HepG2 (cell line): ENCODE measurements at regions not wholly inside any gene's neighbourhood (a gene's known extent, or its start where the extent isn't known, plus 50 kb on each side); places are given as distances from the start of the nearest gene placed in this dataset.

ENCODE experiments used
- ATAC-seq: fragments of 200-7000 bp; cut with Tn5 transposase; 3 replicates; pipeline ENCODE4 v1.9.1; 2020; ENCODE audit warnings: mild to moderate bottlenecking, moderate library complexity
- BruUV-seq: library from RNA; stranded (reverse); fragments of 400-500 nt; replicated peaks from 2 replicates; lab custom pipeline; 2021; lab: Mats Ljungman, UMichigan
- CTCF ChIA-PET: fragments of 300-600 bp; formaldehyde crosslinking; extraction: SDS; loops from one replicate; lab custom pipeline; 2021; ENCODE audit warnings: low total read pairs, inconsistent platforms, low intra/inter-chr PET ratio; lab: Yijun Ruan, JAX
- POLR2A ChIA-PET: fragments of 350-600 bp; sonication (Branson Sonifier 250); formaldehyde crosslinking; loops from one replicate; lab custom pipeline; 2020; ENCODE audit warnings: antibody characterized with exemption, inconsistent platforms; lab: Yijun Ruan, JAX
- DNase-seq: peaks from one replicate; pipeline ENCODE4 v3.0.0-alpha.2; 2015; ENCODE audit warnings: low spot score
- FAIRE-seq: peaks from 3 replicates; lab custom pipeline; 2011; peaks lifted over from hg19 to GRCh38; lab: Jason Lieb, UNC
- H2AFZ ChIP-seq: one replicate; pipeline ENCODE4 v1.6.1; 2011; ENCODE audit warnings: low read length, inconsistent platforms
- H3K27ac ChIP-seq: fragments of 300-600 bp; 3 replicates; pipeline ENCODE4 v1.8.0; 2011; ENCODE audit warnings: mixed run types, mild to moderate bottlenecking, mixed read lengths, low read length, inconsistent platforms; ENCODE audit not compliant: insufficient read depth; ENCODE audit errors: extremely low read length
- H3K27me3 ChIP-seq, 2 experiments: fragments of 200-600 bp in 1 of 2; 2 replicates in 1 of 2; 3 replicates in 1 of 2; pipeline versions ENCODE4 v1.6.0 to v1.8.0; 2011; ENCODE audit warnings: low read length in 2 of 2, mild to moderate bottlenecking in 2 of 2, moderate library complexity in 2 of 2, inconsistent platforms in 1 of 2; ENCODE audit not compliant: insufficient read depth in 2 of 2, control insufficient read depth in 1 of 2
- H3K36me3 ChIP-seq, 2 experiments: fragments of 200-600 bp in 1 of 2; replicated peaks in 1 of 2; 2 replicates in 1 of 2; 3 replicates in 1 of 2; pipeline versions ENCODE4 v1.5.1 to v1.8.0; 2011; ENCODE audit warnings: low read length in 2 of 2, inconsistent platforms in 1 of 2; ENCODE audit not compliant: insufficient read depth in 2 of 2, control insufficient read depth in 1 of 2
- H3K4me1 ChIP-seq: 2 replicates; pipeline ENCODE4 v1.5.1; 2012; ENCODE audit warnings: low read length, inconsistent platforms; ENCODE audit not compliant: insufficient read depth
- H3K4me2 ChIP-seq: 2 replicates; pipeline ENCODE4 v1.6.0; 2011; ENCODE audit warnings: low read depth, low read length, inconsistent platforms
- H3K4me3 ChIP-seq, 3 experiments: fragments of 200-600 bp in 1 of 3; sonication (generic), shearing (Covaris generic) in 1 of 3; replicated peaks in 1 of 3; 2 replicates each; pipeline ENCODE4 v1.5.1; 2011 to 2016; ENCODE audit warnings: low read length in 3 of 3, inconsistent platforms in 2 of 3, low read depth in 2 of 3, mild to moderate bottlenecking in 2 of 3, control low read depth in 1 of 3, mixed read lengths in 1 of 3; ENCODE audit not compliant: insufficient read depth in 1 of 3
- H3K79me2 ChIP-seq: one replicate; pipeline ENCODE4 v1.6.1; 2011; ENCODE audit warnings: low read length, inconsistent platforms; ENCODE audit not compliant: insufficient read depth
- H3K9ac ChIP-seq: 2 replicates; pipeline ENCODE4 v1.6.0; 2011; ENCODE audit warnings: mild to moderate bottlenecking, low read depth, low read length, inconsistent platforms; ENCODE audit not compliant: insufficient read depth
- H3K9me3 ChIP-seq: 2 replicates; pipeline ENCODE4 v1.5.1; 2012; ENCODE audit warnings: mild to moderate bottlenecking, low read length
- H4K20me1 ChIP-seq: 2 replicates; pipeline ENCODE4 v1.6.0; 2011; ENCODE audit warnings: inconsistent platforms, mild to moderate bottlenecking, low read length, moderate library complexity; ENCODE audit not compliant: insufficient read depth
- ASH2L ChIP-seq: fragments of 300-600, 200-600 bp; sonication (generic); IDR thresholded peaks from 2 replicates; pipeline ENCODE4 v1.7.0; 2017; ENCODE audit warnings: low read depth, mild to moderate bottlenecking, moderate library complexity, mixed read lengths, low read length; ENCODE audit not compliant: insufficient read length
- CENPT ChIP-seq: sonication (generic); formaldehyde crosslinking; IDR thresholded peaks from 2 replicates; pipeline ENCODE4 v1.8.0; 2022; ENCODE audit warnings: low read depth, mild to moderate bottlenecking, moderate library complexity, missing genetic modification reagents
- ERF ChIP-seq: IDR thresholded peaks from 2 replicates; pipeline ENCODE4 v1.6.1; 2018; ENCODE audit warnings: missing biosample characterization, missing genetic modification reagents
- IRX3 ChIP-seq: sonication (generic); formaldehyde crosslinking; IDR thresholded peaks from 2 replicates; pipeline ENCODE4 v1.8.1; 2023; ENCODE audit warnings: mild to moderate bottlenecking, low read depth, missing genetic modification reagents, borderline replicate concordance
- KDM4B ChIP-seq: sonication (generic); formaldehyde crosslinking; IDR thresholded peaks from 2 replicates; pipeline ENCODE4 v1.4.0; 2020; ENCODE audit warnings: missing genetic modification reagents
- SMARCC2 ChIP-seq: fragments of 450-650 bp; IDR thresholded peaks from 2 replicates; pipeline ENCODE4 v1.6.1; 2017; ENCODE audit warnings: antibody characterized with exemption, mild to moderate bottlenecking
- TRIM24 ChIP-seq: sonication (generic); formaldehyde crosslinking; IDR thresholded peaks from 2 replicates; pipeline ENCODE4 v1.8.0; 2022; ENCODE audit warnings: mild to moderate bottlenecking, missing genetic modification reagents
- ZFP62 ChIP-seq: sonication (generic); formaldehyde crosslinking; IDR thresholded peaks from 2 replicates; pipeline ENCODE4 v1.4.0; 2020; ENCODE audit warnings: missing genetic modification reagents
- ZNF629 ChIP-seq: sonication (generic); formaldehyde crosslinking; conservative IDR thresholded peaks from 2 replicates; pipeline ENCODE4 v1.5.0; 2020; ENCODE audit warnings: missing genetic modification reagents
- ZNF83 ChIP-seq: sonication (generic); formaldehyde crosslinking; IDR thresholded peaks from 2 replicates; pipeline ENCODE4 v1.4.0; 2020; ENCODE audit warnings: missing genetic modification reagents, mild to moderate bottlenecking, borderline replicate concordance
- WGBS: methylation state at CpG from one replicate; pipeline ENCODE4 v1.1.6; 2017; ENCODE audit warnings: low lambda C conversion rate; 5-methylcytosine and 5-hydroxymethylcytosine counted together
- in situ Hi-C: cut with HindIII; loops from 2 replicates; pipeline ENCODE4 v1.10.0; 2017; ENCODE audit warnings: low pct_unique_long_range_greater_than_20kb; ENCODE audit not compliant: extremely low pct_ligation_motif_present
- intact Hi-C: fragments of 100-400 bp; cut with micrococcal nuclease; formaldehyde crosslinking; loops from one replicate; pipeline ENCODE4 v1.10.0; 2022; ENCODE audit not compliant: unreplicated experiment
- TF ChIP-seq, protein P1 (sequence below): sonication (generic); formaldehyde crosslinking; IDR thresholded peaks from 2 replicates; pipeline ENCODE4 v1.4.0; 2020; ENCODE audit warnings: missing genetic modification reagents, borderline replicate concordance
- TF ChIP-seq, protein P2 (sequence below): sonication (generic); formaldehyde crosslinking; IDR thresholded peaks from 2 replicates; pipeline ENCODE4 v1.4.0; 2020; ENCODE audit warnings: missing genetic modification reagents
- TF ChIP-seq, protein P3 (sequence below): sonication (generic); formaldehyde crosslinking; IDR thresholded peaks from 2 replicates; pipeline ENCODE4 v1.4.0; 2020; ENCODE audit warnings: mild to moderate bottlenecking, missing genetic modification reagents, borderline replicate concordance
- TF ChIP-seq, protein P4 (sequence below): sonication (generic); formaldehyde crosslinking; IDR thresholded peaks from 2 replicates; pipeline ENCODE4 v1.9.0; 2021; ENCODE audit warnings: missing genetic modification reagents, borderline replicate concordance

DNA sequence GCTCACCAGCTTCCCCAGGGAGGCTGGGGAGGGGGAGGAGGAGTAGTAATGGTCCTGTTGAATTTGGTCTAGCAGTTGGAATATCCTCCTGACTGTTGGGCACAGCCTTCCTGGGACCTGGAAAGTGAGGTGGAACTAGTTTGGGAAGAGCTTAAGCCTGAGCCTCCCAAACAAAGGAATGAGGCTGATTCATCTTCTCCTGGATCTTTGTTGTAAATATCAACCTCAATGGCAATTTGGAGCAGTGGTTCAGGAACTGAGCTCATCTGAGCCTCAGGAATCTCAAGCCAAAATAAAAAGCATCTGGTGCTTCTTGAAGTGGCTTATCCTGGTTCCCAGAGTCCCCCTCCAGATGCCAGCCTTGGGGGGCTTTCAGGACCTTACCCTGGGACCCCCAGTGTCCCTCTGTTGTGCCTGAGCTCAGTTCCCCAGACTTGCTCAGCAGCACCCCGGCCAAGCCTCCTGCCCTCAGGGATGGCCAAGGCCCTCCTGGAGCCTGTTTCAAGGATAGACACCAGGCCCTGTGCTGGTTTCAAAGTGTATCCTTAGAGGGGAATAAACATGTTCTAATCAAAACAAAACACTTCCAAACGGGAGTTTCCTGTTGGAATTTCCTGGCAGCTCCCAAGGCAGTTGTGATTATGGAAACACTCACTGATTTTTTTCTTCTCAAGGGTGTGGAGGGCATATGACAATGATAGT, 112.6 kb downstream of the DDX1 start (continued):
- TF ChIP-seq, protein P1, sequence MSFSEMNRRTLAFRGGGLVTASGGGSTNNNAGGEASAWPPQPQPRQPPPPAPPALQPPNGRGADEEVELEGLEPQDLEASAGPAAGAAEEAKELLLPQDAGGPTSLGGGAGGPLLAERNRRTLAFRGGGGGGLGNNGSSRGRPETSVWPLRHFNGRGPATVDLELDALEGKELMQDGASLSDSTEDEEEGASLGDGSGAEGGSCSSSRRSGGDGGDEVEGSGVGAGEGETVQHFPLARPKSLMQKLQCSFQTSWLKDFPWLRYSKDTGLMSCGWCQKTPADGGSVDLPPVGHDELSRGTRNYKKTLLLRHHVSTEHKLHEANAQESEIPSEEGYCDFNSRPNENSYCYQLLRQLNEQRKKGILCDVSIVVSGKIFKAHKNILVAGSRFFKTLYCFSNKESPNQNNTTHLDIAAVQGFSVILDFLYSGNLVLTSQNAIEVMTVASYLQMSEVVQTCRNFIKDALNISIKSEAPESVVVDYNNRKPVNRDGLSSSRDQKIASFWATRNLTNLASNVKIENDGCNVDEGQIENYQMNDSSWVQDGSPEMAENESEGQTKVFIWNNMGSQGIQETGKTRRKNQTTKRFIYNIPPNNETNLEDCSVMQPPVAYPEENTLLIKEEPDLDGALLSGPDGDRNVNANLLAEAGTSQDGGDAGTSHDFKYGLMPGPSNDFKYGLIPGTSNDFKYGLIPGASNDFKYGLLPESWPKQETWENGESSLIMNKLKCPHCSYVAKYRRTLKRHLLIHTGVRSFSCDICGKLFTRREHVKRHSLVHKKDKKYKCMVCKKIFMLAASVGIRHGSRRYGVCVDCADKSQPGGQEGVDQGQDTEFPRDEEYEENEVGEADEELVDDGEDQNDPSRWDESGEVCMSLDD (CRISPR knock-in tag) = no peak
- no peak for TF ChIP-seq CENPT (CRISPR knock-in tag)
- TF ChIP-seq, protein P2, sequence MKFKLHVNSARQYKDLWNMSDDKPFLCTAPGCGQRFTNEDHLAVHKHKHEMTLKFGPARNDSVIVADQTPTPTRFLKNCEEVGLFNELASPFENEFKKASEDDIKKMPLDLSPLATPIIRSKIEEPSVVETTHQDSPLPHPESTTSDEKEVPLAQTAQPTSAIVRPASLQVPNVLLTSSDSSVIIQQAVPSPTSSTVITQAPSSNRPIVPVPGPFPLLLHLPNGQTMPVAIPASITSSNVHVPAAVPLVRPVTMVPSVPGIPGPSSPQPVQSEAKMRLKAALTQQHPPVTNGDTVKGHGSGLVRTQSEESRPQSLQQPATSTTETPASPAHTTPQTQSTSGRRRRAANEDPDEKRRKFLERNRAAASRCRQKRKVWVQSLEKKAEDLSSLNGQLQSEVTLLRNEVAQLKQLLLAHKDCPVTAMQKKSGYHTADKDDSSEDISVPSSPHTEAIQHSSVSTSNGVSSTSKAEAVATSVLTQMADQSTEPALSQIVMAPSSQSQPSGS (CRISPR knock-in tag) = no peak
- no peak for TF ChIP-seq IRX3
- TF ChIP-seq ASH2L = no peak
- TF ChIP-seq TRIM24 (CRISPR knock-in tag) = no peak
- no peak for TF ChIP-seq SMARCC2
- TF ChIP-seq, all 625 proteins: peak for 0

DNA sequence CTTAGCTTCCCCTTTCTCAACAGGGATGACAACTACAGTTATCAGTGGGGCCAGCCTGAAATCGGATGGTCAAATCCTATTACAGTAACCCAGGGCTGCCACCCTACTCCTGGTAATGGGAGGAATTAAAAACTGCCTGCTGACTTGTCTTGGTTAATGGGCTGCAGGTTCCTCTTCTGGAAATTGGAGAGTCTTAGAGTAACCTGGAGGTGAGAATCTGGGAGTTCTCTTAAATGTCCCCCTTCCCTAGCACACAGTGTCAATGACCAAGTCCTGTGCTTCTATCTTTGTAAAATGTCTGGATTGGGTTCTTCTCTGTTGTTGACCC, 113.1 kb downstream of the DDX1 start:
- BruUV-seq = no TSS peak
- H3K36me3 ChIP-seq = no peaks in the 10 kb centered on the region
- TF ChIP-seq, protein P3, sequence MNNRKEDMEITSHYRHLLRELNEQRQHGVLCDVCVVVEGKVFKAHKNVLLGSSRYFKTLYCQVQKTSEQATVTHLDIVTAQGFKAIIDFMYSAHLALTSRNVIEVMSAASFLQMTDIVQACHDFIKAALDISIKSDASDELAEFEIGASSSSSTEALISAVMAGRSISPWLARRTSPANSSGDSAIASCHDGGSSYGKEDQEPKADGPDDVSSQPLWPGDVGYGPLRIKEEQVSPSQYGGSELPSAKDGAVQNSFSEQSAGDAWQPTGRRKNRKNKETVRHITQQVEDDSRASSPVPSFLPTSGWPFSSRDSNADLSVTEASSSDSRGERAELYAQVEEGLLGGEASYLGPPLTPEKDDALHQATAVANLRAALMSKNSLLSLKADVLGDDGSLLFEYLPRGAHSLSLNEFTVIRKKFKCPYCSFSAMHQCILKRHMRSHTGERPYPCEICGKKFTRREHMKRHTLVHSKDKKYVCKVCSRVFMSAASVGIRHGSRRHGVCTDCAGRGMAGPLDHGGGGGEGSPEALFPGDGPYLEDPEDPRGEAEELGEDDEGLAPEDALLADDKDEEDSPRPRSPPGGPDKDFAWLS (CRISPR knock-in tag) = no peak
- TF ChIP-seq KDM4B (CRISPR knock-in tag) (no peak), ZNF629 (no peak), ZNF83 (CRISPR knock-in tag) (no peak), ZFP62 (CRISPR knock-in tag) (no peak), ERF (CRISPR knock-in tag) (no peak)
- TF ChIP-seq, protein P4, sequence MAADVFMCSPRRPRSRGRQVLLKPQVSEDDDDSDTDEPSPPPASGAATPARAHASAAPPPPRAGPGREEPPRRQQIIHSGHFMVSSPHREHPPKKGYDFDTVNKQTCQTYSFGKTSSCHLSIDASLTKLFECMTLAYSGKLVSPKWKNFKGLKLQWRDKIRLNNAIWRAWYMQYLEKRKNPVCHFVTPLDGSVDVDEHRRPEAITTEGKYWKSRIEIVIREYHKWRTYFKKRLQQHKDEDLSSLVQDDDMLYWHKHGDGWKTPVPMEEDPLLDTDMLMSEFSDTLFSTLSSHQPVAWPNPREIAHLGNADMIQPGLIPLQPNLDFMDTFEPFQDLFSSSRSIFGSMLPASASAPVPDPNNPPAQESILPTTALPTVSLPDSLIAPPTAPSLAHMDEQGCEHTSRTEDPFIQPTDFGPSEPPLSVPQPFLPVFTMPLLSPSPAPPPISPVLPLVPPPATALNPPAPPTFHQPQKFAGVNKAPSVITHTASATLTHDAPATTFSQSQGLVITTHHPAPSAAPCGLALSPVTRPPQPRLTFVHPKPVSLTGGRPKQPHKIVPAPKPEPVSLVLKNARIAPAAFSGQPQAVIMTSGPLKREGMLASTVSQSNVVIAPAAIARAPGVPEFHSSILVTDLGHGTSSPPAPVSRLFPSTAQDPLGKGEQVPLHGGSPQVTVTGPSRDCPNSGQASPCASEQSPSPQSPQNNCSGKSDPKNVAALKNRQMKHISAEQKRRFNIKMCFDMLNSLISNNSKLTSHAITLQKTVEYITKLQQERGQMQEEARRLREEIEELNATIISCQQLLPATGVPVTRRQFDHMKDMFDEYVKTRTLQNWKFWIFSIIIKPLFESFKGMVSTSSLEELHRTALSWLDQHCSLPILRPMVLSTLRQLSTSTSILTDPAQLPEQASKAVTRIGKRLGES (CRISPR knock-in tag) = no peak
- TF ChIP-seq, all 625 proteins: peak for 0
- FAIRE-seq (no peak), ATAC-seq (no peak), DNase-seq (no peak)
- intact Hi-C loops = no loop called here
- no peak overlapping the region for H3K27ac ChIP-seq
- H3K4me3 ChIP-seq = no peak overlapping the region
- no peak overlapping the region for H2AFZ ChIP-seq
- no peaks in the 10 kb centered on the region for H4K20me1 ChIP-seq
- no peaks in the 10 kb centered on the region for H3K9me3 ChIP-seq
- POLR2A ChIA-PET = no interaction called here
- no peak overlapping the region for H3K9ac ChIP-seq
- H3K79me2 ChIP-seq = no peaks in the 10 kb centered on the region
- in situ Hi-C loops = no loop called here
- WGBS = 7% methylated on average over 1 of the region's 1 CpG
- peaks cover 4% of the 10 kb centered on the region; the same call in 1 of the 2 replicates for H3K4me1 ChIP-seq
- CTCF ChIA-PET = no interaction called here
- no peak overlapping the region for H3K4me2 ChIP-seq
- peaks cover 3 to 22% of the 10 kb centered on the region in 2 experiments; a peak in 2 of 5 replicates for H3K27me3 ChIP-seq
